IMR-90 (cell line): ENCODE measurements at regions not wholly inside any gene's neighbourhood (a gene's known extent, or its start where the extent isn't known, plus 50 kb on each side); places are given as distances from the start of the nearest gene placed in this dataset.

Source experiments
- ATAC-seq: fragments of 200-7000 bp; cut with Tn5 transposase; 2 replicates; pipeline ENCODE4 v1.9.1; 2020; ENCODE audit warnings: low read depth, mild to moderate bottlenecking, moderate library complexity
- BruUV-seq: library from RNA; stranded (reverse); fragments of 400-500 nt; replicated peaks from 2 replicates; lab custom pipeline; 2021; lab: Mats Ljungman, UMichigan
- CTCF ChIA-PET: fragments of 300-600 bp; formaldehyde crosslinking; extraction: SDS; loops from one replicate; lab custom pipeline; 2021; ENCODE audit warnings: antibody characterized with exemption; lab: Yijun Ruan, JAX
- POLR2A ChIA-PET: fragments of 300-600 bp; sonication (Branson Sonifier 250); formaldehyde crosslinking; loops from one replicate; lab custom pipeline; 2022; ENCODE audit warnings: antibody characterized with exemption; ENCODE audit not compliant: unreplicated experiment; lab: Charles Lee
- DNase-seq: peaks from one replicate; pipeline ENCODE4 v3.0.0; 2013
- H2AFZ ChIP-seq: replicated peaks from 2 replicates; pipeline ENCODE3; 2013; ENCODE audit warnings: low read length, mild to moderate bottlenecking; ENCODE audit not compliant: poor library complexity
- H2AK5ac ChIP-seq: 2 replicates; pipeline ENCODE4 v1.6.1; 2013; ENCODE audit warnings: low read depth, low read length, inconsistent platforms
- H2AK9ac ChIP-seq: replicated peaks from 2 replicates; pipeline ENCODE3; 2013; ENCODE audit warnings: mild to moderate bottlenecking, low read depth, low read length, moderate library complexity; ENCODE audit not compliant: poor library complexity
- H2BK120ac ChIP-seq: 2 replicates; pipeline ENCODE4 v1.6.1; 2013; ENCODE audit warnings: low read depth, low read length, inconsistent platforms
- H2BK15ac ChIP-seq: 3 replicates; pipeline ENCODE4 v1.6.1; 2013; ENCODE audit warnings: low read depth, low read length, inconsistent platforms
- H2BK20ac ChIP-seq: 2 replicates; pipeline ENCODE4 v1.6.1; 2013; ENCODE audit warnings: low read depth, mild to moderate bottlenecking, inconsistent platforms, low read length, moderate library complexity
- H2BK5ac ChIP-seq: 2 replicates; pipeline ENCODE4 v1.6.1; 2013; ENCODE audit warnings: mild to moderate bottlenecking, low read depth, low read length, inconsistent platforms; ENCODE audit not compliant: poor library complexity, severe bottlenecking
- H3K14ac ChIP-seq: replicated peaks from 2 replicates; pipeline ENCODE4 v1.6.1; 2013; ENCODE audit warnings: low read depth, low read length, inconsistent platforms
- H3K18ac ChIP-seq: 2 replicates; pipeline ENCODE4 v1.6.1; 2013; ENCODE audit warnings: low read depth, low read length, control low read depth
- H3K23ac ChIP-seq: 2 replicates; pipeline ENCODE4 v1.6.1; 2013; ENCODE audit warnings: low read depth, low read length, inconsistent platforms
- H3K27ac ChIP-seq: 2 replicates; pipeline ENCODE4 v1.5.1; 2013; ENCODE audit warnings: mild to moderate bottlenecking, control low read depth, low read length; ENCODE audit not compliant: insufficient read depth
- H3K27me3 ChIP-seq: 2 replicates; pipeline ENCODE4 v1.6.1; 2013; ENCODE audit warnings: low read length; ENCODE audit not compliant: control insufficient read depth, insufficient read depth
- H3K36me3 ChIP-seq: 2 replicates; pipeline ENCODE4 v1.6.1; 2013; ENCODE audit warnings: low read length, mixed read lengths; ENCODE audit not compliant: control insufficient read depth, insufficient read depth
- H3K4ac ChIP-seq: 2 replicates; pipeline ENCODE4 v1.6.1; 2013; ENCODE audit warnings: low read depth, low read length, inconsistent platforms
- H3K4me1 ChIP-seq: 2 replicates; pipeline ENCODE4 v1.6.1; 2013; ENCODE audit warnings: low read length, mixed read lengths; ENCODE audit not compliant: control insufficient read depth, insufficient read depth
- H3K4me2 ChIP-seq: 2 replicates; pipeline ENCODE4 v1.6.1; 2013; ENCODE audit warnings: low read depth, mild to moderate bottlenecking, control low read depth, low read length, moderate library complexity
- H3K4me3 ChIP-seq: 2 replicates; pipeline ENCODE4 v1.5.1; 2013; ENCODE audit warnings: low read depth, mild to moderate bottlenecking, control low read depth, low read length, moderate library complexity; ENCODE audit not compliant: insufficient read depth
- H3K56ac ChIP-seq: 2 replicates; pipeline ENCODE4 v1.6.1; 2013; ENCODE audit warnings: low read length, inconsistent platforms; ENCODE audit not compliant: insufficient read depth; ENCODE audit errors: extremely low read depth
- H3K79me1 ChIP-seq, 2 experiments: 2 replicates each; pipeline ENCODE4 v1.6.1; 2013; ENCODE audit warnings: low read length in 2 of 2, inconsistent platforms in 1 of 2, low read depth in 1 of 2
- H3K9ac ChIP-seq: 2 replicates; pipeline ENCODE4 v1.6.1; 2013; ENCODE audit warnings: low read depth, low read length, control low read depth
- H3K9me1 ChIP-seq: 2 replicates; pipeline ENCODE4 v1.6.1; 2013; ENCODE audit warnings: low read length, inconsistent platforms; ENCODE audit not compliant: insufficient read depth
- H3K9me3 ChIP-seq: 2 replicates; pipeline ENCODE4 v1.6.1; 2013; ENCODE audit warnings: low read length; ENCODE audit not compliant: control insufficient read depth, insufficient read depth
- H4K20me1 ChIP-seq: 2 replicates; pipeline ENCODE4 v1.6.1; 2013; ENCODE audit warnings: low read length, inconsistent platforms; ENCODE audit not compliant: insufficient read depth
- H4K5ac ChIP-seq: 2 replicates; pipeline ENCODE4 v1.6.1; 2013; ENCODE audit warnings: mild to moderate bottlenecking, low read depth, low read length, control low read depth
- H4K8ac ChIP-seq, 2 experiments: 2 replicates each; pipeline ENCODE4 v1.6.1; 2013; ENCODE audit warnings: low read depth in 2 of 2, low read length in 2 of 2, control low read depth in 1 of 2, inconsistent platforms in 1 of 2
- H4K91ac ChIP-seq: 2 replicates; pipeline ENCODE4 v1.6.1; 2013; ENCODE audit warnings: low read depth, low read length, inconsistent platforms; ENCODE audit not compliant: insufficient read depth
- BHLHE40 ChIP-seq: fragments of 150-350 bp; IDR thresholded peaks from 2 replicates; pipeline ENCODE4 v1.6.1; 2016; ENCODE audit warnings: mild to moderate bottlenecking, low read depth, low read length
- CEBPB ChIP-seq: IDR thresholded peaks from 2 replicates; pipeline ENCODE4 v1.6.1; 2012; ENCODE audit warnings: low read depth, low read length, improper control_type of control experiment
- CHD1 ChIP-seq: IDR thresholded peaks from 2 replicates; pipeline ENCODE4 v1.6.1; 2012; ENCODE audit warnings: low read depth, low read length, improper control_type of control experiment
- CTCF ChIP-seq: conservative IDR thresholded peaks from 2 replicates; pipeline ENCODE4 v1.5.1; 2012; ENCODE audit warnings: mild to moderate bottlenecking, low read depth, low read length, improper control_type of control experiment
- ELK1 ChIP-seq: fragments of 150-350 bp; IDR thresholded peaks from 2 replicates; pipeline ENCODE4 v1.6.1; 2016; ENCODE audit warnings: low read depth, mild to moderate bottlenecking, low read length, moderate library complexity, borderline replicate concordance
- FOS ChIP-seq: fragments of 150-350 bp; IDR thresholded peaks from 2 replicates; pipeline ENCODE4 v1.6.1; 2016; ENCODE audit warnings: low read depth, low read length
- MAFK ChIP-seq: IDR thresholded peaks from 2 replicates; pipeline ENCODE4 v1.6.1; 2012; ENCODE audit warnings: low read depth, low read length, improper control_type of control experiment
- MAZ ChIP-seq: IDR thresholded peaks from 2 replicates; pipeline ENCODE4 v1.6.1; 2012; ENCODE audit warnings: low read depth, mild to moderate bottlenecking, low read length, improper control_type of control experiment, moderate library complexity, borderline replicate concordance
- MXI1 ChIP-seq: IDR thresholded peaks from 2 replicates; pipeline ENCODE4 v1.6.1; 2012; ENCODE audit warnings: low read depth, mild to moderate bottlenecking, low read length, moderate library complexity, borderline replicate concordance
- NFE2L2 ChIP-seq: fragments of 150-350 bp; IDR thresholded peaks from 2 replicates; pipeline ENCODE4 v1.6.1; 2016; ENCODE audit warnings: low read depth, mild to moderate bottlenecking, low read length
- POLR2A ChIP-seq: IDR thresholded peaks from 2 replicates; pipeline ENCODE4 v1.6.1; 2012; ENCODE audit warnings: mild to moderate bottlenecking, low read depth, low read length
- RAD21 ChIP-seq: IDR thresholded peaks from 2 replicates; pipeline ENCODE4 v1.6.1; 2012; ENCODE audit warnings: low read length, improper control_type of control experiment
- RCOR1 ChIP-seq: IDR thresholded peaks from 2 replicates; pipeline ENCODE4 v1.6.1; 2012; ENCODE audit warnings: mild to moderate bottlenecking, low read length, improper control_type of control experiment; ENCODE audit not compliant: insufficient replicate concordance
- RFX5 ChIP-seq: IDR thresholded peaks from 2 replicates; pipeline ENCODE4 v1.8.0; 2012; ENCODE audit warnings: low read depth, mild to moderate bottlenecking, low read length, moderate library complexity
- SMC3 ChIP-seq: fragments of 150-350 bp; IDR thresholded peaks from 2 replicates; pipeline ENCODE4 v1.6.1; 2016; ENCODE audit warnings: low read depth, mild to moderate bottlenecking, antibody characterized with exemption, low read length, moderate library complexity
- USF2 ChIP-seq: fragments of 150-350 bp; IDR thresholded peaks from 2 replicates; pipeline ENCODE4 v1.6.1; 2017; ENCODE audit warnings: mild to moderate bottlenecking, antibody characterized with exemption, low read length, low read depth
- WGBS, 2 experiments: methylation state at CpG; one replicate each; pipeline versions ENCODE4 v1.1.5 to v1.1.7; 2013; ENCODE audit warnings: missing lambda C conversion rate in 2 of 2; ENCODE audit not compliant: insufficient read length in 1 of 2; ENCODE audit errors: extremely low coverage in 2 of 2; 5-methylcytosine and 5-hydroxymethylcytosine counted together
- dilution Hi-C: fragments of 300-500 bp; cut with HindIII; formaldehyde crosslinking; loops from one replicate; pipeline ENCODE4 v1.14.3; 2018; ENCODE audit warnings: low sequenced_read_pairs; ENCODE audit not compliant: unreplicated experiment
- in situ Hi-C: fragments of 300-500 bp; cut with MboI; formaldehyde crosslinking; loops from 3 replicates; pipeline ENCODE4 v1.14.3; 2019; ENCODE audit warnings: low sequenced_read_pairs, inconsistent platforms, mixed read lengths
- intact Hi-C: fragments of 100-400 bp; cut with micrococcal nuclease; formaldehyde crosslinking; loops from 2 replicates; pipeline ENCODE4 v1.10.0; 2022

- no peak overlapping the region for H4K5ac ChIP-seq
- no peak overlapping the region for H3K56ac ChIP-seq
- H3K23ac ChIP-seq: no peak overlapping the region
- H3K36me3 ChIP-seq: no peaks in the 10 kb centered on the region
- ATAC-seq (no peak), DNase-seq (no peak)
- H2AFZ ChIP-seq: no peak overlapping the region
- H4K8ac ChIP-seq: no peak overlapping the region
- dilution Hi-C loops: no loop called here
- no TSS peak for BruUV-seq
- H3K9me1 ChIP-seq: no peaks in the 10 kb centered on the region
- H4K91ac ChIP-seq: no peak overlapping the region
- no peaks in the 10 kb centered on the region for H3K4me1 ChIP-seq
- no peak overlapping the region for H3K27ac ChIP-seq
- in situ Hi-C loops: no loop called here
- no peaks in the 10 kb centered on the region for H4K20me1 ChIP-seq
- peaks cover 16% of the 10 kb centered on the region for H3K27me3 ChIP-seq
- intact Hi-C loops: no loop called here
- H2BK20ac ChIP-seq: no peak overlapping the region
- no peak overlapping the region for H3K4ac ChIP-seq
- no peak overlapping the region for H2AK9ac ChIP-seq
- POLR2A ChIA-PET: no interaction called here
- H2BK120ac ChIP-seq: no peak overlapping the region
- no peak overlapping the region for H3K4me2 ChIP-seq
- H3K9ac ChIP-seq: no peak overlapping the region
- no peaks in the 10 kb centered on the region for H3K9me3 ChIP-seq
- no peak overlapping the region for H2AK5ac ChIP-seq
- H3K79me1 ChIP-seq: no peaks in the 10 kb centered on the region
- H2BK15ac ChIP-seq: no peak overlapping the region
- TF ChIP-seq USF2 (no peak), MAZ (no peak), FOS (no peak), NFE2L2 (no peak), CHD1 (no peak), CTCF (no peak), CEBPB (no peak), RAD21 (no peak), RFX5 (no peak), SMC3 (no peak), BHLHE40 (no peak), MXI1 (no peak), POLR2A (no peak), RCOR1 (no peak), ELK1 (no peak), MAFK (no peak)
- H2BK5ac ChIP-seq: no peak overlapping the region
- no peak overlapping the region for H3K14ac ChIP-seq
- no peak overlapping the region for H3K18ac ChIP-seq
- no CpG with 5 or more reads among the region's 3 CpGs for WGBS, 2 experiments
- H3K4me3 ChIP-seq: no peak overlapping the region
- CTCF ChIA-PET: no interaction called here
Observed at GRCh38 chr10:118924493-118924892, 105.0 kb upstream of the NANOS1 start.
